Breast epithelium (tissue), 3 donors: ENCODE measurements at regions not wholly inside any gene's neighbourhood (a gene's known extent, or its start where the extent isn't known, plus 50 kb on each side); places are given as distances from the start of the nearest gene placed in this dataset.

Experiments used
- CTCF ChIP-seq, 3 donors: fragments of 450-650 bp; IDR thresholded peaks; one replicate each; pipeline ENCODE4 v1.5.1; 2016 to 2017; ENCODE audit warnings: antibody characterized with exemption in 3 of 3, mild to moderate bottlenecking in 3 of 3, moderate library complexity in 3 of 3
- POLR2A ChIP-seq: fragments of 450-650 bp; IDR thresholded peaks from one replicate; pipeline ENCODE4 v1.6.1; 2016; ENCODE audit warnings: antibody characterized with exemption, mild to moderate bottlenecking, moderate library complexity

GRCh38 chr10:78852466-78853240, 216.1 kb upstream of the ZMIZ1 start:
- no peak for TF ChIP-seq CTCF (IDR thresholded peaks at IDR 0.05)
- no peak for TF ChIP-seq POLR2A
